A549 (cell line): ENCODE measurements at regions not wholly inside any gene's neighbourhood (a gene's known extent, or its start where the extent isn't known, plus 50 kb on each side); places are given as distances from the start of the nearest gene placed in this dataset.

Experiments
- ATAC-seq, 2 experiments: fragments of 200-7000 bp in 1 of 2; fragments of >200 bp in 1 of 2; cut with Nextera tagmentation in 1 of 2; cut with Tn5 transposase in 1 of 2; 3 replicates each; pipeline versions ENCODE4 v1.8.0 to v1.9.1; 2018 to 2020; ENCODE audit warnings: mild to moderate bottlenecking in 1 of 2, moderate library complexity in 1 of 2
- CTCF ChIA-PET: fragments of 300-600 bp; sonication (Branson Sonifier 250); formaldehyde crosslinking; extraction: SDS; loops from one replicate; lab custom pipeline; 2021; ENCODE audit warnings: antibody characterized with exemption, inconsistent platforms; lab: Yijun Ruan, JAX
- POLR2A ChIA-PET: fragments of 350-600 bp; formaldehyde crosslinking; extraction: SDS; loops from one replicate; lab custom pipeline; 2021; ENCODE audit warnings: antibody characterized with exemption, inconsistent platforms; lab: Yijun Ruan, JAX
- DNase-seq, 2 experiments: peaks; one replicate each; pipeline versions ENCODE4 v3.0.0 to v3.0.0-alpha.2; 2011 to 2016; ENCODE audit warnings: low read depth in 1 of 2, low spot score in 1 of 2
- FAIRE-seq: peaks from 2 replicates; lab custom pipeline; 2011; peaks lifted over from hg19 to GRCh38; lab: Jason Lieb, UNC
- H3K27ac ChIP-seq, 2 experiments: fragments of >200 bp; sonication (Bioruptor Twin); formaldehyde crosslinking; 3 replicates each; pipeline ENCODE4 v1.5.1; 2016 to 2017
- H3K4me1 ChIP-seq: fragments of >200 bp; sonication (Bioruptor Twin); formaldehyde crosslinking; 3 replicates; pipeline ENCODE4 v1.6.1; 2016
- H3K4me2 ChIP-seq: fragments of >200 bp; sonication (Bioruptor Twin); formaldehyde crosslinking; 3 replicates; pipeline ENCODE4 v1.6.1; 2016
- H3K4me3 ChIP-seq: fragments of >200 bp; sonication (Bioruptor Twin); formaldehyde crosslinking; 3 replicates; pipeline ENCODE4 v1.5.1; 2016
- H3K9me3 ChIP-seq: fragments of >200 bp; sonication (Bioruptor Twin); formaldehyde crosslinking; 3 replicates; pipeline ENCODE4 v1.6.1; 2016
- BHLHE40 ChIP-seq: IDR thresholded peaks from 2 replicates; pipeline ENCODE4 v1.6.1; 2012; ENCODE audit warnings: low read depth, low read length, inconsistent platforms
- CBX2 ChIP-seq: fragments of 200-600 bp; sonication (generic); IDR thresholded peaks from 2 replicates; pipeline ENCODE4 v1.6.1; 2016; ENCODE audit warnings: low read depth, mild to moderate bottlenecking, borderline replicate concordance
- CBX8 ChIP-seq: fragments of 200-600 bp; sonication (generic); IDR thresholded peaks from 2 replicates; pipeline ENCODE4 v1.6.1; 2016
- CHD4 ChIP-seq: fragments of 200-600 bp; sonication (generic); IDR thresholded peaks from 2 replicates; pipeline ENCODE4 v1.6.1; 2016; ENCODE audit warnings: antibody characterized with exemption, mild to moderate bottlenecking, borderline replicate concordance
- CTCF ChIP-seq: fragments of >200 bp; sonication (Bioruptor Twin); formaldehyde crosslinking; IDR thresholded peaks from 3 replicates; pipeline ENCODE4 v1.5.1; 2016
- EHF ChIP-seq: fragments of 250-450 bp; sonication (Bioruptor Pico); IDR thresholded peaks from 2 replicates; pipeline ENCODE4 v1.5.0; 2020; ENCODE audit warnings: mild to moderate bottlenecking
- FOSB ChIP-seq: fragments of 250-450 bp; sonication (Bioruptor Pico); IDR thresholded peaks from 2 replicates; pipeline ENCODE4 v1.5.0; 2020; ENCODE audit warnings: mild to moderate bottlenecking, moderate library complexity
- FOXS1 ChIP-seq: fragments of 250-450 bp; sonication (Bioruptor Pico); IDR thresholded peaks from 2 replicates; pipeline ENCODE4 v1.5.0; 2020; ENCODE audit warnings: mild to moderate bottlenecking, moderate library complexity
- HOXA7 ChIP-seq: fragments of 250-450 bp; sonication (Bioruptor Pico); IDR thresholded peaks from 2 replicates; pipeline ENCODE4 v1.5.0; 2020; ENCODE audit warnings: mild to moderate bottlenecking, moderate library complexity
- HOXB13 ChIP-seq: fragments of 250-450 bp; sonication (Bioruptor Pico); IDR thresholded peaks from 2 replicates; pipeline ENCODE4 v1.5.0; 2020; ENCODE audit warnings: low read depth, mild to moderate bottlenecking, moderate library complexity
- HOXB5 ChIP-seq: fragments of 250-450 bp; sonication (Bioruptor Pico); IDR thresholded peaks from 2 replicates; pipeline ENCODE4 v1.5.0; 2020; ENCODE audit warnings: mild to moderate bottlenecking, moderate library complexity
- JUN ChIP-seq, 2 experiments: fragments of >200 bp; sonication (Bioruptor Twin); formaldehyde crosslinking; IDR thresholded peaks; 2 replicates in 1 of 2; 3 replicates in 1 of 2; pipeline ENCODE4 v1.6.1; 2016 to 2017
- JUNB ChIP-seq: fragments of >200 bp; sonication (Bioruptor Twin); formaldehyde crosslinking; IDR thresholded peaks from 2 replicates; pipeline ENCODE4 v1.6.1; 2016
- KDM5A ChIP-seq: fragments of 200-600 bp; sonication (generic); IDR thresholded peaks from 2 replicates; pipeline ENCODE4 v1.6.1; 2016; ENCODE audit warnings: antibody characterized with exemption, mild to moderate bottlenecking
- MAFK ChIP-seq: fragments of 450-650 bp; IDR thresholded peaks from 2 replicates; pipeline ENCODE4 v1.6.1; 2014; ENCODE audit not compliant: partially characterized antibody
- MAZ ChIP-seq: fragments of 150-350 bp; IDR thresholded peaks from 2 replicates; pipeline ENCODE4 v1.6.1; 2014; ENCODE audit warnings: antibody characterized with exemption, low read depth, low read length, borderline replicate concordance
- MYC ChIP-seq: IDR thresholded peaks from 2 replicates; pipeline ENCODE4 v1.6.1; 2012; ENCODE audit warnings: mild to moderate bottlenecking, inconsistent platforms, low read length, improper control_type of control experiment, borderline replicate concordance
- NFE2L2 ChIP-seq: fragments of 150-350 bp; conservative IDR thresholded peaks from 2 replicates; pipeline ENCODE4 v1.6.1; 2014; ENCODE audit warnings: low read length
- NR3C1 ChIP-seq: fragments of >200 bp; sonication (Bioruptor Twin); formaldehyde crosslinking; IDR thresholded peaks from 3 replicates; pipeline ENCODE4 v1.6.1; 2017
- POLR2A ChIP-seq: IDR thresholded peaks from 2 replicates; pipeline ENCODE4 v1.6.1; 2012; ENCODE audit warnings: mild to moderate bottlenecking, low read length
- RAD21 ChIP-seq, 2 experiments: fragments of >200 bp in 1 of 2; sonication (Bioruptor Twin) in 1 of 2; formaldehyde crosslinking in 1 of 2; IDR thresholded peaks in 1 of 2; conservative IDR thresholded peaks in 1 of 2; 2 replicates in 1 of 2; 3 replicates in 1 of 2; pipeline ENCODE4 v1.6.1; 2012 to 2018; ENCODE audit warnings: inconsistent platforms in 1 of 2
- RARB ChIP-seq: fragments of 250-450 bp; sonication (Bioruptor Pico); IDR thresholded peaks from 2 replicates; pipeline ENCODE4 v1.8.0; 2021; ENCODE audit warnings: mild to moderate bottlenecking, moderate library complexity
- TFCP2L1 ChIP-seq: fragments of 250-450 bp; sonication (Bioruptor Pico); IDR thresholded peaks from 2 replicates; pipeline ENCODE4 v1.5.0; 2021; ENCODE audit warnings: mild to moderate bottlenecking
- TP53 ChIP-seq: fragments of 250-450 bp; sonication (Bioruptor Pico); IDR thresholded peaks from 2 replicates; pipeline ENCODE4 v1.5.0; 2021; ENCODE audit warnings: mild to moderate bottlenecking, moderate library complexity
- ZC3H11A ChIP-seq: fragments of 450-650 bp; IDR thresholded peaks from 2 replicates; pipeline ENCODE4 v1.6.1; 2014; ENCODE audit warnings: antibody characterized with exemption, mild to moderate bottlenecking
- ZNF302 ChIP-seq: fragments of 250-450 bp; sonication (Bioruptor Pico); IDR thresholded peaks from 2 replicates; pipeline ENCODE4 v1.9.0; 2021; ENCODE audit warnings: inconsistent platforms, mild to moderate bottlenecking, moderate library complexity
- ZSCAN20 ChIP-seq: fragments of 250-450 bp; sonication (Bioruptor Pico); IDR thresholded peaks from 2 replicates; pipeline ENCODE4 v1.8.0; 2022; ENCODE audit warnings: mild to moderate bottlenecking, moderate library complexity
- WGBS: methylation state at CpG from one replicate; pipeline ENCODE4 v1.1.6; 2017; ENCODE audit errors: missing lambda C conversion rate; 5-methylcytosine and 5-hydroxymethylcytosine counted together
- TF ChIP-seq, protein P1 (sequence below): fragments of >200 bp; sonication (Bioruptor Twin); formaldehyde crosslinking; IDR thresholded peaks from 3 replicates; pipeline ENCODE4 v1.6.1; 2016
- TF ChIP-seq, protein P2 (sequence below): IDR thresholded peaks from 2 replicates; pipeline ENCODE4 v1.6.1; 2012; ENCODE audit warnings: low read depth, borderline replicate concordance

- 6% methylated on average over 4 of the region's 4 CpGs for WGBS
- no peak for FAIRE-seq
- POLR2A ChIA-PET, result no interaction called here
These were observed 669.2 kb upstream of the ACO1 start for GRCh38 chr9:31715250-31715649.

DNA sequence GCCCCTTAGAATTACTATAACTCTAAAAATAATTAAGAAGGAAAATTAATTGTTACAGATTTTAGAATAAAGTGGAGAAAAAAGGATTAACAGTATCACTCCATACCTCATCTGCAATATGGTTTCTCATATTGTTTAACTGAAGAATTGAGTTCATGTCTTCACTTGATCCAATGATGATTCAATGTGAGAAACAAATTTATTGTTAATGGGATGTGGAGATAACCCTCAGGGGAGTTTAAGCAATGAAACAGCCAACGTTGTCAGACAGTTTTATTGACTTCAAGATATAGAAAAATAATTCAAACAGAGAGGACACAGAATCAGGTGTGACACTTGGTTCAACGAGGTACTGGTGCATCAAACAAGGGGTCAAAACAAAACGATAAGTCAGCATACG, 665.2 kb upstream of the ACO1 start:
- POLR2A ChIA-PET, result no interaction called here
- Histone ChIP-seq H3K9me3 (no peaks in the 10 kb centered on the region), H3K27ac (no peak overlapping the region), H3K4me1 (no peaks in the 10 kb centered on the region), H3K4me3 (no peak overlapping the region), H3K4me2 (no peak overlapping the region)
- no peak for ATAC-seq
- 5% methylated on average over 4 of the region's 4 CpGs for WGBS
- CTCF ChIA-PET, result no interaction called here
- no peak for DNase-seq
- TF ChIP-seq ZSCAN20 (CRISPR knock-in tag) (no peak), CTCF (no peak), ZNF302 (CRISPR knock-in tag) (no peak), CBX2 (no peak), BHLHE40 (no peak), KDM5A (no peak), HOXA7 (no peak), HOXB5 (CRISPR knock-in tag) (no peak), MAZ (no peak)
- TF ChIP-seq, protein P1, sequence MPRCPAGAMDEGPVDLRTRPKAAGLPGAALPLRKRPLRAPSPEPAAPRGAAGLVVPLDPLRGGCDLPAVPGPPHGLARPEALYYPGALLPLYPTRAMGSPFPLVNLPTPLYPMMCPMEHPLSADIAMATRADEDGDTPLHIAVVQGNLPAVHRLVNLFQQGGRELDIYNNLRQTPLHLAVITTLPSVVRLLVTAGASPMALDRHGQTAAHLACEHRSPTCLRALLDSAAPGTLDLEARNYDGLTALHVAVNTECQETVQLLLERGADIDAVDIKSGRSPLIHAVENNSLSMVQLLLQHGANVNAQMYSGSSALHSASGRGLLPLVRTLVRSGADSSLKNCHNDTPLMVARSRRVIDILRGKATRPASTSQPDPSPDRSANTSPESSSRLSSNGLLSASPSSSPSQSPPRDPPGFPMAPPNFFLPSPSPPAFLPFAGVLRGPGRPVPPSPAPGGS, result no peak
- TF ChIP-seq, protein P2, sequence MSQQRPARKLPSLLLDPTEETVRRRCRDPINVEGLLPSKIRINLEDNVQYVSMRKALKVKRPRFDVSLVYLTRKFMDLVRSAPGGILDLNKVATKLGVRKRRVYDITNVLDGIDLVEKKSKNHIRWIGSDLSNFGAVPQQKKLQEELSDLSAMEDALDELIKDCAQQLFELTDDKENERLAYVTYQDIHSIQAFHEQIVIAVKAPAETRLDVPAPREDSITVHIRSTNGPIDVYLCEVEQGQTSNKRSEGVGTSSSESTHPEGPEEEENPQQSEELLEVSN, result no peak
- no peak for FAIRE-seq

More at GRCh38 chr9:31715250-31715649, 669.2 kb upstream of the ACO1 start:
- CTCF ChIA-PET, result no interaction called here
- H3K9me3 ChIP-seq, result no peaks in the 10 kb centered on the region
- no peak overlapping the region for H3K4me2 ChIP-seq
- no peak overlapping the region for H3K4me3 ChIP-seq
- no peak overlapping the region for H3K27ac ChIP-seq
- H3K4me1 ChIP-seq, result no peaks in the 10 kb centered on the region
- TF ChIP-seq NFE2L2, result no peak
- TF ChIP-seq KDM5A, result no peak
- TF ChIP-seq RAD21 (conservative IDR thresholded peaks at IDR 0.05 in 1 of 2, IDR thresholded peaks at IDR 0.05 in 1 of 2), result no peak
- TF ChIP-seq TP53, result no peak
- no peak for TF ChIP-seq RARB
- TF ChIP-seq HOXB13 (CRISPR knock-in tag), result no peak
- TF ChIP-seq CBX8, result no peak
- no peak for TF ChIP-seq ZC3H11A
- TF ChIP-seq, all 56 proteins: peak for 0
- ATAC-seq, result no peak
- DNase-seq, result no peak

DNA sequence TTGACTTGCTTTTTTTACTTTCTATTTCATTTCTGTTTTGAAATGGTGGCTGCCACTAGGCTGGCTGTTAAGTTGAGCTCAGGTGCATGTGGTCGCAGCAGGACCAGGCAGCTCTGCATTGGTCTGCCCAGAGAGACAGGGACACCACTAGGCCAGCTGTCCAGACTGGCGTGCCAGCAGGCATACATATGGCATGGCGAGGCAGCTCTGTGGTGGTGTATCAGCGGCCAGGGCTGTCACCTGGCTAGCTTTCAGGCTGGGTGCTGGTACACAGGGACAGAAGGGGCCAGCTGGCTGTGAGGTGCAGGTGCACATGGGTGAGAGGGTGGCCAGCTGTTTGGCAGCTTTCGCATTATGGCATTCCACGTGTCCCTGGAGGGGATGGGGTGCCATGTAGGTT, 654.0 kb upstream of the ACO1 start:
- no peaks in the 10 kb centered on the region for H3K9me3 ChIP-seq
- no peaks in the 10 kb centered on the region for H3K4me1 ChIP-seq
- FAIRE-seq, result no peak
- no peak overlapping the region for H3K27ac ChIP-seq
- H3K4me3 ChIP-seq, result no peak overlapping the region
- TF ChIP-seq POLR2A, result no peak
- TF ChIP-seq HOXB13 (CRISPR knock-in tag), result no peak
- TF ChIP-seq FOXS1 (CRISPR knock-in tag), result no peak
- no peak for TF ChIP-seq KDM5A
- TF ChIP-seq JUNB, result no peak
- TF ChIP-seq TFCP2L1 (CRISPR knock-in tag), result no peak
- no peak for TF ChIP-seq MAFK
- no peak for TF ChIP-seq NR3C1
- no peak for TF ChIP-seq RAD21 (conservative IDR thresholded peaks at IDR 0.05 in 1 of 2, IDR thresholded peaks at IDR 0.05 in 1 of 2)
- TF ChIP-seq EHF (CRISPR knock-in tag), result no peak
- TF ChIP-seq JUN (IDR thresholded peaks at IDR 0.05), result no peak
- no peak for TF ChIP-seq TP53
- TF ChIP-seq MAZ, result no peak
- no peak for TF ChIP-seq MYC
- TF ChIP-seq ZNF302 (CRISPR knock-in tag), result no peak
- TF ChIP-seq NFE2L2, result no peak
- TF ChIP-seq FOSB (CRISPR knock-in tag), result no peak
- no peak for TF ChIP-seq HOXB5 (CRISPR knock-in tag)
- TF ChIP-seq CHD4, result no peak
- TF ChIP-seq, all 56 proteins: peak for 0
- no peak overlapping the region for H3K4me2 ChIP-seq
- DNase-seq, result no peak
- ATAC-seq, result no peak
- WGBS, result 17% methylated on average over 6 of the region's 6 CpGs
- POLR2A ChIA-PET, result no interaction called here
- CTCF ChIA-PET, result no interaction called here
